Fibroblast of mammary gland (primary cell): ENCODE measurements at regions not wholly inside any gene's neighbourhood (a gene's known extent, or its start where the extent isn't known, plus 50 kb on each side); places are given as distances from the start of the nearest gene placed in this dataset.

Experiments
- DNase-seq: peaks from one replicate; pipeline ENCODE4 v3.0.0-alpha.2; 2010; ENCODE audit warnings: low read depth
- H3K4me3 ChIP-seq: 2 replicates; pipeline ENCODE4 v1.5.1; 2011; ENCODE audit warnings: low read depth, mild to moderate bottlenecking, low read length, moderate library complexity; ENCODE audit not compliant: control insufficient read depth
- CTCF ChIP-seq: conservative IDR thresholded peaks from 2 replicates; pipeline ENCODE4 v1.5.1; 2011; ENCODE audit warnings: low read depth, low read length, inconsistent platforms; ENCODE audit not compliant: control insufficient read depth, insufficient read depth

GRCh38 chr11:134606251-134606650, 194.2 kb upstream of the B3GAT1 start:
- no peak overlapping the region for H3K4me3 ChIP-seq
- no peak for DNase-seq
- TF ChIP-seq CTCF = no peak

DNA sequence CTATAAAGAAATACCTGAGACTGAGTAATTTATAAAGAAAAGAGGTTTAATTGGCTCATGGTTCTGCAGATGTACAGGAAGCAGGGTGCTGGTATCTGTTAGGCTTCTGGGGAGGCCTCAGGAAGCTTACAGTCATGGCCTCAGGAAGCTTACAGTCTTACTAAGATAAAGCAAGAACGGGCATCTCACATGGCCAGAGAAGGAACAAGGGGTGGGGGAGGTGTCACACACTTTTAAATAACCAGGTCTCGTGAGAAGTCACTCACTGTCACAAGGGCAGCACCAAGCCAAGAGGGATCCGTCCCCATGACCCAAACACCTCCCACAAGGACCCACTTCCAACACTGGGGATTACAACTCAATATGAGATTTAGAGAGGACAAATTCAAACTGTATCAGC, 192.8 kb upstream of the B3GAT1 start:
- no peak for DNase-seq
- TF ChIP-seq CTCF = no peak
- no peak overlapping the region for H3K4me3 ChIP-seq

DNA sequence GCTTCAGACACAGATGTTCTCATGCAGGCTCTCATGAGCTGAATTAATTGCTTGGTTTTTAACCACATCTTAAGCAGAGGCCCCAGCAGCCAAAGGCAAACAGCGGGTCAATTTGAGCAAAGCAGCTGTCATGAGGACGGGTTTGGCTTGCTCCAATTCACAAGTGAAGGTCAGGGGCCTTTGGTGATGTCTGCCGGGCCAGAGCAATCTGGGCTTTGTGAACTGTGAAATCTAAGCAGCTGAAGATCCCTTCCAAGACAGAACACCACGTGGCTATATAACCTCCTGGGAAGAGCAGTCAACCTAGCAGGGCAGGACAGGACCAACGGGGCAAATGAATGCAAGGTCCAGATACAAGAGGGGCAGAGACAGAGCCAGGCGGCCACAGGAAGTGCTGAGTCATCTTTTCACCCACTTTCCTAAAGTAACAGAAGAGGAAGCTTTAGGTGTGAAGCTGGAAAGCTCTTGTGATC, 187.3 kb upstream of the B3GAT1 start:
- DNase-seq = no peak
- TF ChIP-seq CTCF = no peak
- H3K4me3 ChIP-seq = no peak overlapping the region

- H3K4me3 ChIP-seq = no peak overlapping the region
- DNase-seq = no peak
- no peak for TF ChIP-seq CTCF
These were observed 186.3 kb upstream of the B3GAT1 start for GRCh38 chr11:134598368-134598767.

- DNase-seq = no peak
- TF ChIP-seq CTCF = no peak
- H3K4me3 ChIP-seq = no peak overlapping the region
These were observed 185.4 kb upstream of the B3GAT1 start for GRCh38 chr11:134597452-134597851.

- no peak for TF ChIP-seq CTCF
- DNase-seq = no peak
- H3K4me3 ChIP-seq = no peak overlapping the region
These were observed 184.4 kb upstream of the B3GAT1 start for GRCh38 chr11:134596404-134596803.

GRCh38 chr11:134592391-134592990, 180.4 kb upstream of the B3GAT1 start:
- TF ChIP-seq CTCF = peak; percentile 23
- peak; percentile 1 for DNase-seq

More at GRCh38 chr11:134592391-134592990, 180.4 kb upstream of the B3GAT1 start:
- no peak overlapping the region for H3K4me3 ChIP-seq
